Globus pallidus (tissue), 1 donor: ENCODE measurements at regions not wholly inside any gene's neighbourhood (a gene's known extent, or its start where the extent isn't known, plus 50 kb on each side); places are given as distances from the start of the nearest gene placed in this dataset.
"Not testable (repeated sequence)": the region's sequence is repeated elsewhere in the genome, so short reads cannot be mapped to it uniquely, and the experiment has no call there.

Experiments used
- DNase-seq: peaks from one replicate; pipeline ENCODE4 v3.0.0-alpha.2; 2015; ENCODE audit warnings: low spot score

- DNase-seq, result no peak
These were observed 133.7 kb downstream of the S1PR1 start for GRCh38 chr1:101370488-101370887.

- DNase-seq, result no peak
These were observed 134.4 kb downstream of the S1PR1 start for GRCh38 chr1:101371259-101371658.

- no peak for DNase-seq
These were observed 136.8 kb downstream of the S1PR1 start for GRCh38 chr1:101373570-101373969.

GRCh38 chr1:101375448-101375847 lies 138.6 kb downstream of the S1PR1 start:
- DNase-seq, result not testable (repeated sequence)

GRCh38 chr1:101376121-101377083 lies 139.6 kb downstream of the S1PR1 start:
- DNase-seq, result no peak

GRCh38 chr1:101377084-101377835 lies 140.4 kb downstream of the S1PR1 start:
- no peak for DNase-seq

- no peak for DNase-seq
These were observed 142.2 kb downstream of the S1PR1 start for GRCh38 chr1:101379037-101379436.

GRCh38 chr1:101379950-101380349 lies 143.1 kb downstream of the S1PR1 start:
- DNase-seq, result no peak

- DNase-seq, result no peak
These were observed 145.3 kb downstream of the S1PR1 start for GRCh38 chr1:101382135-101382534.

GRCh38 chr1:101388904-101389546 lies 152.2 kb downstream of the S1PR1 start:
- no peak for DNase-seq

GRCh38 chr1:101389547-101389929 lies 152.7 kb downstream of the S1PR1 start:
- DNase-seq, result no peak

- DNase-seq, result no peak
These were observed 155.7 kb downstream of the S1PR1 start for GRCh38 chr1:101392552-101392951.

GRCh38 chr1:101394041-101394440 lies 157.2 kb downstream of the S1PR1 start:
- DNase-seq, result no peak

- DNase-seq, result no peak
These were observed 162.4 kb downstream of the S1PR1 start for GRCh38 chr1:101399222-101399621.

- DNase-seq, result no peak
These were observed 169.5 kb downstream of the S1PR1 start for GRCh38 chr1:101406271-101406670.

- no peak for DNase-seq
These were observed 169.9 kb downstream of the S1PR1 start for GRCh38 chr1:101406681-101407080.

GRCh38 chr1:101407505-101408211 lies 170.8 kb downstream of the S1PR1 start:
- no peak for DNase-seq

- no peak for DNase-seq
These were observed 171.6 kb downstream of the S1PR1 start for GRCh38 chr1:101408212-101409042.

GRCh38 chr1:101409102-101409501 lies 172.3 kb downstream of the S1PR1 start:
- no peak for DNase-seq

GRCh38 chr1:101410048-101410878 lies 173.4 kb downstream of the S1PR1 start:
- DNase-seq, result no peak
